Tibial nerve (tissue), 4 donors: ENCODE measurements at regions not wholly inside any gene's neighbourhood (a gene's known extent, or its start where the extent isn't known, plus 50 kb on each side); places are given as distances from the start of the nearest gene placed in this dataset.

ENCODE experiments used
- DNase-seq, 2 donors: peaks; one replicate each; pipeline ENCODE4 v3.0.0-alpha.2; 2019; ENCODE audit warnings: low spot score in 2 of 2
- H3K27ac ChIP-seq, 4 donors: fragments of 200-600 bp; sonication (generic) in 3 of 4; one replicate each; pipeline ENCODE4 v1.5.1; 2017 to 2019; ENCODE audit warnings: mild to moderate bottlenecking in 1 of 4
- H3K27me3 ChIP-seq, 2 donors: fragments of 200-600 bp; sonication (generic) in 1 of 2; one replicate each; pipeline versions ENCODE4 v1.5.1 to v1.6.0; 2017 to 2019
- H3K36me3 ChIP-seq, 3 donors: fragments of 200-600 bp; sonication (generic); one replicate each; pipeline ENCODE4 v1.5.1; 2018 to 2019
- H3K4me1 ChIP-seq, 4 donors: fragments of 200-600 bp; sonication (generic) in 3 of 4; one replicate each; pipeline ENCODE4 v1.5.1; 2017 to 2019
- H3K4me3 ChIP-seq, 4 donors: fragments of 200-600 bp; sonication (generic) in 3 of 4; one replicate each; pipeline ENCODE4 v1.5.1; 2017 to 2019; ENCODE audit warnings: mild to moderate bottlenecking in 1 of 4, moderate library complexity in 1 of 4
- H3K9me3 ChIP-seq, 4 donors: fragments of 200-600 bp; sonication (generic) in 3 of 4; one replicate each; pipeline ENCODE4 v1.5.1; 2017 to 2019
- CTCF ChIP-seq, 5 experiments: fragments of 200-600 bp in 3 of 5; fragments of 450-650 bp in 2 of 5; sonication (generic) in 3 of 5; IDR thresholded peaks; one replicate each; pipeline ENCODE4 v1.5.1; 2016 to 2019; ENCODE audit warnings: antibody characterized with exemption in 5 of 5, mild to moderate bottlenecking in 3 of 5, moderate library complexity in 2 of 5
- EP300 ChIP-seq, 2 donors: sonication (generic); formaldehyde crosslinking; IDR thresholded peaks; one replicate each; pipeline ENCODE4 v1.6.1; 2017; ENCODE audit warnings: antibody characterized with exemption in 2 of 2, mild to moderate bottlenecking in 1 of 2
- POLR2A ChIP-seq, 2 donors: fragments of 450-650 bp; IDR thresholded peaks; one replicate each; pipeline ENCODE4 v1.6.1; 2017; ENCODE audit warnings: antibody characterized with exemption in 2 of 2, mild to moderate bottlenecking in 2 of 2, moderate library complexity in 2 of 2
- WGBS, 2 donors: methylation state at CpG; one replicate each; pipeline ENCODE4 v1.1.5; 2018; 5-methylcytosine and 5-hydroxymethylcytosine counted together

DNA sequence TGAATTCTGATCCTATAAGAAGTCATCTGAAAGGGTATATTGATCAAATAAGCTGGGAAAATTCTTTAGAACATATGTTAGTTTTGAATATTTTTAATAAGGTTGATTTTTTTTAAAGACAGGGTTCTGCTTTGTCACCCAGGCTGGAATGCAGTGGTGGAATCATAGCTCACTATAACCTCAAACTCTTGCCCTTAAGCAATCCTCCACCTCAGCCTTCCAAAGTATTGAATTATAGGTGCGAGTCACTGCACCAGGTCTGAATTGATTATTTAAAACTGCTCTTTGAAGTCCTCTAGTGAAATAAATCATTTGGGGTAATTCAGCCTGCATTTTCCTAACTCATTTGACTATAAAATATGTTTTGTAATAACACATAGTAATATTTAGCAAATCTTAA is 812.3 kb downstream of the PDHA2 start:
- Histone ChIP-seq H3K4me3 (no peak overlapping the region), H3K36me3 (no peaks in the 10 kb centered on the region), H3K27ac (no peak overlapping the region), H3K4me1 (no peaks in the 10 kb centered on the region), H3K9me3 (no peaks in the 10 kb centered on the region), H3K27me3 (no peaks in the 10 kb centered on the region)
- TF ChIP-seq CTCF (IDR thresholded peaks at IDR 0.05) (no peak), EP300 (IDR thresholded peaks at IDR 0.05) (no peak), POLR2A (IDR thresholded peaks at IDR 0.05) (no peak)
- 86 to 93% methylated on average over 1 of the region's 1 CpG for WGBS, 2 donors
- no peak for DNase-seq

DNA sequence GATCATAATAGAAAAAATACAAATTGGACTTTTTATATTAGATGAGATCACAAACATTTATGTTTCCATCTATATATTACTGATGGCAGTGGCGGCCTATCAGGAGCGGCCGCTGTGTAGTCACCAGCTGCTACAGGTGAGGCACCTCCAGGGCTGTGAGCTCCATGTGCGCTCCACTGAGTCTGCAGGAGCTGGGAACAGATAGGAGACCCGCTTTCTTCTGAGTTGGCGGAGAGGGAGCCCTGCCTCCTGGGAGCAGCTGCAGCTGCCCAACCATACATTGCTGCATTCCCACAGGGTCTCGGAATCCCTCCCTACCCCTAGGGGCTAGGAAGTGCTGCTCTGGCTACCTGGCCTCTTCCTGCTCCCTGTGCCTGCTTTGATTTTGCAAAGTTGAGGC is 812.9 kb downstream of the PDHA2 start:
- Histone ChIP-seq H3K36me3 (no peaks in the 10 kb centered on the region), H3K4me3 (no peak overlapping the region), H3K9me3 (no peaks in the 10 kb centered on the region), H3K4me1 (no peaks in the 10 kb centered on the region), H3K27ac (no peak overlapping the region), H3K27me3 (no peaks in the 10 kb centered on the region)
- TF ChIP-seq EP300 (IDR thresholded peaks at IDR 0.05) (no peak), CTCF (IDR thresholded peaks at IDR 0.05) (no peak), POLR2A (IDR thresholded peaks at IDR 0.05) (no peak)
- DNase-seq: no peak
- 95 to 99% methylated on average over 7 of the region's 7 CpGs for WGBS, 2 donors

DNA sequence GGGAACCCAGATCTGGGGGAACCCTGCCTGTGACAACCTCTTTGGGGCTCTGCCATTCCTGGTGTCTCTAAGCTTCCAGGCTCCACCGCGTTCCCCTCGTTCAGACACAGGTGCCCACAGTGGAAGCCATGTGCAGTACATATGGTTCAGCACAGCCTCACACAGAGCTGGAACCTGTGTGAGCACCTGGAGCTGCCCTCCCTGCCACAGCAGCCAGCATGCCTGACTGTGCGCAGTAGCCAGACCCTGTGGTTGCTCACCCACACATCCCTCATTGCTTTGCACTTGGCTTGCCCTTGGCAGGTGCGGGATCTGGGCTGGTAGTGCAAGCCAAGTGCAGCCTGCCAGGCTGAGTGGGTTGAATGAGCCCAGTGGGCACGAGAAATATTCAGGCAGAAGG is 814.2 kb downstream of the PDHA2 start:
- no peak overlapping the region for H3K4me3 ChIP-seq
- TF ChIP-seq POLR2A (IDR thresholded peaks at IDR 0.05) (no peak), EP300 (IDR thresholded peaks at IDR 0.05) (no peak), CTCF (IDR thresholded peaks at IDR 0.05) (no peak)
- no peak overlapping the region for H3K27ac ChIP-seq
- no peaks in the 10 kb centered on the region for H3K9me3 ChIP-seq
- WGBS, 2 donors: 94 to 97% methylated on average over 6 of the region's 6 CpGs
- H3K4me1 ChIP-seq: no peaks in the 10 kb centered on the region
- no peaks in the 10 kb centered on the region for H3K27me3 ChIP-seq
- no peak for DNase-seq
- H3K36me3 ChIP-seq: no peaks in the 10 kb centered on the region

DNA sequence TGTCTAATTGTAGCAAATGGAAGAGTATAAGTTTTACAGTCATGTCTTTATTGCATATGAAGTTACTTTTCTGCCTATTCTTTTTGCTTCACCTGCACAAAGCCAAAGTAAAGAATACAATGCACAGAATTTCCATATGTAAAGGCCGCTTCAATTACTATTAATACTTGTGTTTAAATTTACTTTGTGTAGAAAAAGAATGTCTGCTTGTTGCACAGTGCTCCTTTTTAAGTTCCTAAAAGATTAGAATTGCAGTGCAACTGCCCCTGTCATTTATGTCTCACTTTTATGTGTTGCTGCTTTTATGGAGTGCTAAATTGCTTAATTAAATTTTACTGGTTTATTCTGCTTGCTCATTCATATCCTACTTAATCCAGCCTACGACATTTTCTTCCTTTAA is 830.5 kb downstream of the PDHA2 start:
- TF ChIP-seq POLR2A (IDR thresholded peaks at IDR 0.05): no peak
- TF ChIP-seq CTCF (IDR thresholded peaks at IDR 0.05): no peak
- TF ChIP-seq EP300 (IDR thresholded peaks at IDR 0.05): no peak
- no peak overlapping the region for H3K4me3 ChIP-seq
- no peaks in the 10 kb centered on the region for H3K9me3 ChIP-seq
- DNase-seq: no peak
- no peaks in the 10 kb centered on the region for H3K27me3 ChIP-seq
- H3K4me1 ChIP-seq: no peaks in the 10 kb centered on the region
- H3K36me3 ChIP-seq: no peaks in the 10 kb centered on the region
- H3K27ac ChIP-seq: no peak overlapping the region
- WGBS, 2 donors: 59 to 66% methylated on average over 2 of the region's 2 CpGs

- Histone ChIP-seq H3K27me3 (no peaks in the 10 kb centered on the region), H3K36me3 (no peaks in the 10 kb centered on the region), H3K4me1 (no peaks in the 10 kb centered on the region), H3K27ac (no peak overlapping the region), H3K9me3 (no peaks in the 10 kb centered on the region), H3K4me3 (no peak overlapping the region)
- whole genome bisulfite sequencing, 2 donors: 88 to 89% methylated on average over 1 of the region's 1 CpG
- TF ChIP-seq EP300 (IDR thresholded peaks at IDR 0.05) (no peak), POLR2A (IDR thresholded peaks at IDR 0.05) (no peak), CTCF (IDR thresholded peaks at IDR 0.05) (no peak)
- DNase-seq: no peak
Measured at GRCh38 chr4:96675416-96675815, 835.5 kb downstream of the PDHA2 start.
